Neural crest cell (in vitro differentiated cells): ENCODE measurements at regions not wholly inside any gene's neighbourhood (a gene's known extent, or its start where the extent isn't known, plus 50 kb on each side); places are given as distances from the start of the nearest gene placed in this dataset.
A peak's percentile ranks its signal among the peaks of the same experiment; 100 is the strongest.
"Not testable (repeated sequence)": the region's sequence is repeated elsewhere in the genome, so short reads cannot be mapped to it uniquely, and the experiment has no call there.

Experiments used
- DNase-seq: peaks from one replicate; pipeline ENCODE4 v3.0.0; 2021; ENCODE audit warnings: low read depth, mixed read lengths, low spot score
- H3K27ac Mint-ChIP-seq: one replicate; pipeline ENCODE4 v1.8.0; 2021; ENCODE audit warnings: mild to moderate bottlenecking, mixed read lengths; ENCODE audit not compliant: unreplicated experiment
- H3K27me3 Mint-ChIP-seq: 2 replicates; pipeline ENCODE4 v1.8.0; 2021; ENCODE audit warnings: low read depth, mild to moderate bottlenecking, mixed read lengths
- H3K36me3 Mint-ChIP-seq: 2 replicates; pipeline ENCODE4 v1.8.0; 2021; ENCODE audit warnings: low read depth, mild to moderate bottlenecking, mixed read lengths
- H3K4me1 Mint-ChIP-seq: 2 replicates; pipeline ENCODE4 v1.8.0; 2021; ENCODE audit warnings: mixed read lengths
- H3K4me3 Mint-ChIP-seq: one replicate; pipeline ENCODE4 v1.8.0; 2021; ENCODE audit warnings: mild to moderate bottlenecking, mixed read lengths
- H3K9me3 Mint-ChIP-seq: 2 replicates; pipeline ENCODE4 v1.8.0; 2021; ENCODE audit warnings: mixed read lengths
- TF ChIP-seq, protein P1 (sequence below): fragments of 200-600 bp; sonication (generic); conservative IDR thresholded peaks from 2 replicates; pipeline ENCODE4 v1.5.0; 2021; ENCODE audit warnings: antibody characterized with exemption, mild to moderate bottlenecking

DNA sequence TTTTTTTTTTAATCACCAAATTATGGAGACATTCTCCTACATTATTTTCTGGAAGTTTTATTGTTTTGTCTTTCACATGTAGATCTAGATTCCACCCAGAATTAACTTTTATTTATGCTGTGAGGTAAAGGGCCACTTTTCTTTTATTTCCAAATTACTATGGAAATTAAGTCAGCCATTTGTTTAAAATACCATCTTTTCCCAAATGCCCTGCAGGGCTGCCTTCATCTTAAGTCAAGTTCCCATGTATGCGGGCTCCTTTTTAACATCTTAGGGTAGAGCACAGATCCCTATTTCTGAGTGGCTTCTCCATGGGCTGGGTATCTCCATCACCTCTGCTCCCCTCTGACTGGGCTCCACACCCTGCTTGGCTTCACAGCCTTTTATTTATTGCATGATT is 348.4 kb downstream of the SOX4 start:
- H3K36me3 Mint-ChIP-seq: no peaks in the 10 kb centered on the region
- H3K27me3 Mint-ChIP-seq: no peaks in the 10 kb centered on the region
- H3K9me3 Mint-ChIP-seq: no peaks in the 10 kb centered on the region

DNA sequence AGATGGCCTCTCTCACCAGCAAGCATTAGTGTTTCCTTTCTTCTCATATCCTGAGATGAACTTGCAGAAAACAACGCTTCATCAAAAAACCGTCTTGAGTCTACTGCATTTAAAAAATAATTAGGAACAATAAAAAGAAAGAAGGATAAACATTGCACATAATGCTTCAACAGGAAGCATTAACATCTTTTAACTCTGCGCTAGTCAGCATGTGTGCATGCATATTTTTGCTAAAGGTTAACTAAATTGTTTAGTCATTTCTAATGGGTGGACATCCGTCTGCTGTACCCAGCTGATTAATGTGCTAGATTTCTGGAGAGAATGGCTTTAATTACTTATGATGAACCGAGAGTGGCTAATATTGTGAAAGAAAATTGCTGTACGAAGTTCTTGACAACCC is 349.3 kb downstream of the SOX4 start:
- Mint-ChIP-seq H3K4me3 (no peak overlapping the region), H3K4me1 (peaks cover 24% of the 10 kb centered on the region), H3K36me3 (no peaks in the 10 kb centered on the region), H3K27me3 (no peaks in the 10 kb centered on the region), H3K9me3 (no peaks in the 10 kb centered on the region), H3K27ac (no peak overlapping the region)
- TF ChIP-seq, protein P1, sequence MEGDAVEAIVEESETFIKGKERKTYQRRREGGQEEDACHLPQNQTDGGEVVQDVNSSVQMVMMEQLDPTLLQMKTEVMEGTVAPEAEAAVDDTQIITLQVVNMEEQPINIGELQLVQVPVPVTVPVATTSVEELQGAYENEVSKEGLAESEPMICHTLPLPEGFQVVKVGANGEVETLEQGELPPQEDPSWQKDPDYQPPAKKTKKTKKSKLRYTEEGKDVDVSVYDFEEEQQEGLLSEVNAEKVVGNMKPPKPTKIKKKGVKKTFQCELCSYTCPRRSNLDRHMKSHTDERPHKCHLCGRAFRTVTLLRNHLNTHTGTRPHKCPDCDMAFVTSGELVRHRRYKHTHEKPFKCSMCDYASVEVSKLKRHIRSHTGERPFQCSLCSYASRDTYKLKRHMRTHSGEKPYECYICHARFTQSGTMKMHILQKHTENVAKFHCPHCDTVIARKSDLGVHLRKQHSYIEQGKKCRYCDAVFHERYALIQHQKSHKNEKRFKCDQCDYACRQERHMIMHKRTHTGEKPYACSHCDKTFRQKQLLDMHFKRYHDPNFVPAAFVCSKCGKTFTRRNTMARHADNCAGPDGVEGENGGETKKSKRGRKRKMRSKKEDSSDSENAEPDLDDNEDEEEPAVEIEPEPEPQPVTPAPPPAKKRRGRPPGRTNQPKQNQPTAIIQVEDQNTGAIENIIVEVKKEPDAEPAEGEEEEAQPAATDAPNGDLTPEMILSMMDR: no peak
- no peak for DNase-seq

More for the DNA sequence above, 348.4 kb downstream of the SOX4 start:
- H3K4me1 Mint-ChIP-seq: peaks cover 19% of the 10 kb centered on the region
- no peak overlapping the region for H3K27ac Mint-ChIP-seq
- no peak overlapping the region for H3K4me3 Mint-ChIP-seq
- TF ChIP-seq, protein P1: no peak
- no peak for DNase-seq

DNA sequence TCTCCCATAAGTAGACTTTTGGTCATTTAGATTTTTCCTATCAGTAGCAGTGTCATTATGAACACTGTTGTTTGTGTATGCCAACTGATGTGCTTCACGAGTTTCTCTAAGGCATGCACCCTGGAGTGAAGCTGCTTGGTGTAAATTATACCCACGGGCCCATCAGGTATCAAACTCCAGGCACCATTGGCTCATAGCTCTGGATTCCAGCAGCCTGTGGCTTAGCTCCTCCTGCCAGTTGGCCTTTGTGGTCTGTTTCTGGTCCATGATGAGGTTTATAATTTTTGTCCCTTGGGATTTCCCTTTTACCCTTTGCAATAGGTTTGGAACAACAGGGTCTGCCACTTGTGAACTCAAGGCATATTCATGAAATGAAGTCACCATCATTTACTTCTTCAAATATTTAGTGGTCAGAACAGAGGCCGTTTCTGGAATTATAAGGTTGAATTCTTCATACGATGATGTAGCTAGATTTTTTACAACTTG is 350.5 kb downstream of the PRL start:
- no peak for DNase-seq
- no peaks in the 10 kb centered on the region for H3K9me3 Mint-ChIP-seq
- TF ChIP-seq, protein P1: no peak
- H3K27me3 Mint-ChIP-seq: no peaks in the 10 kb centered on the region
- no peak overlapping the region for H3K27ac Mint-ChIP-seq
- H3K4me3 Mint-ChIP-seq: no peak overlapping the region
- H3K4me1 Mint-ChIP-seq: peaks cover 56% of the 10 kb centered on the region
- no peaks in the 10 kb centered on the region for H3K36me3 Mint-ChIP-seq

DNA sequence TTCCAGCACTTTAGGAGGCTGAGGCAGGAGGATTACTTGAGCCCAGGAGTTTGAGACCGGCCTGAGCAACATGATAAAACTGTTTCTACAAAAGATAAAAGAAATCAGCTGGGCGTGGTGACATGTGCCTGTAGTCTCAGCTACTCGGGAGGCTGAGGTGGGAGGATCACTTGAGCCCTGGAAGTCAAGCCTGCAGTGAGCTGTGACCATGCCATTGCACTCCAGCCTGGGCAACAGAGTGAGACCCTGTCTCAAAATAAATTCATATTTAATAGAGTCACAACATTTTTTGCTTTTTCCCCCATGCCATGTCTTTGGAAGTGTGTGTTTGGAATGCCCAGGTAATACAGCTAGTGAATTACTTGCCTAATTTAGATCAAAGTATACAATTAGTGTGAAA is 349.6 kb downstream of the PRL start:
- peaks cover 58% of the 10 kb centered on the region for H3K4me1 Mint-ChIP-seq
- H3K9me3 Mint-ChIP-seq, H3K27me3 Mint-ChIP-seq, H3K4me3 Mint-ChIP-seq, H3K27ac Mint-ChIP-seq, H3K36me3 Mint-ChIP-seq, DNase-seq: not testable (repeated sequence)

DNA sequence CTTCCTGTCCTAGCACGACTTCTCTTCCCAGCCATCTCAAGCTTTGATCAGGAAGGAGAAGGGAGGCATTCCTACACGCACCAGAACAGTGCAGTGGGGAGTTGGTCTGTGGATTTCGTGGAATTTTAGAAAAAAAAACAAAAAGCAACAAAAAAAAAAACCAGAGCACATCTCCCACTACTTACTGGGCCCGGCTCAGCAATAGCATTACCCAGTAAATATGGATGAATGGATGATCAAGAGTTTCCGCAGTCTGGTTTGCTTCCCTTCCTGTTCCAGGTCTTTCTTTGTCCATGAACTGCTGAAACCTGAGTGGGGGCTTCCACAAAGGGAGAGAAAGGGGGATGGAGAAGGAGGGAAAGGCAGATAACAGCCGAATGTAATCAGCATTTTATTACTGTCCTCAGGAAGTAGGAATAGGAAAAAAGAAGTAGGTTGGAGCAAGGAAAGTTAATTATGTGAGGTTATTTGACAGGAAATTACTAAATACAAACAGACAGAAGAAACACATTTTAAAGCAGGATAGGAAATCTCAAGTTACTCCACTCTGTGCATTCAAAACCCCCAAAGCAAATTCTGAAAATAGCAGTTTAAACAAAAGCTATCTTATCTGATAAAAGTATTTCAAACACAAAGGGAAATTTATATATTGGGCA is 349.0 kb downstream of the PRL start:
- no peaks in the 10 kb centered on the region for H3K27me3 Mint-ChIP-seq
- H3K9me3 Mint-ChIP-seq: no peaks in the 10 kb centered on the region
- TF ChIP-seq, protein P1: no peak
- H3K36me3 Mint-ChIP-seq: no peaks in the 10 kb centered on the region
- peaks cover 51% of the 10 kb centered on the region for H3K4me1 Mint-ChIP-seq
- H3K27ac Mint-ChIP-seq: peak overlapping the region; percentile 94
- no peak for DNase-seq
- H3K4me3 Mint-ChIP-seq: no peak overlapping the region

DNA sequence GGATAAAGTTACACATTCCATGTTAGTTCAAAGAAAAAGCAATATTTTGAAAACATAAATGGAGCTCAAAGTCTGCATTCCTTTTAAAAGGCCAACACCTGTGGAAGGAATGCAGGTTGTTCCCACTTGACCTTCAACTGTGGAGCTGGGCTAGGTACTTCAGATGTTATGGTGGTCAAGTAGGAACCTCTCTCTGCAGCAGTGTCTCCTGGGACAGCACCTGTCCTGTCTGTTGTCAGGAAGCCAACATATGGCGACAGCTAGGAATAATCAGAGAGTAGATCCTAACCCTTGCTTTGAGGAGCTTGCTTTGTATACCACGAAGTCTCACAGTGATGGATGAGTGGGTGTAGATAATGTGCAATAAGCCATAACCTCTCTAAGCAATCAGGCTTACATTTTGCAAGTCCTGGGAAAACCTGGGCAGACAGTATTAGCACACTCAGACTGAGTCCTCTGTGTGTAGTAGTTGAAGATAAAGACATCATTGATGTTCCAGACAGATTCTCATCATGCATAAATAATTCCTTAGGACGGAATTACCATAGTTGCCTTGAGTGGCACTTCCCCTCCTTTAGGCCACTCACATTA is 347.5 kb downstream of the PRL start:
- peaks cover 55% of the 10 kb centered on the region for H3K4me1 Mint-ChIP-seq
- peak overlapping the region; percentile 52 for H3K27ac Mint-ChIP-seq
- H3K9me3 Mint-ChIP-seq: no peaks in the 10 kb centered on the region

More for the DNA sequence above, 347.5 kb downstream of the PRL start:
- Mint-ChIP-seq H3K36me3 (no peaks in the 10 kb centered on the region), H3K4me3 (peak overlapping the region; percentile 15), H3K27me3 (no peaks in the 10 kb centered on the region)
- DNase-seq: no peak
- TF ChIP-seq, protein P1: no peak
